Fibroblast of the aortic adventitia (primary cell): ENCODE measurements at regions not wholly inside any gene's neighbourhood (a gene's known extent, or its start where the extent isn't known, plus 50 kb on each side); places are given as distances from the start of the nearest gene placed in this dataset.

ENCODE experiments used
- DNase-seq: peaks from one replicate; pipeline ENCODE4 v3.0.0-alpha.2; 2010; ENCODE audit warnings: low read depth
- H3K4me3 ChIP-seq: 2 replicates; pipeline ENCODE4 v1.5.1; 2011; ENCODE audit warnings: low read depth, mild to moderate bottlenecking, control low read depth, low read length, moderate library complexity
- CTCF ChIP-seq: IDR thresholded peaks from 2 replicates; pipeline ENCODE4 v1.5.1; 2011; ENCODE audit warnings: mild to moderate bottlenecking, low read length, control low read depth, inconsistent platforms; ENCODE audit not compliant: insufficient read depth

GRCh38 chr14:89613260-89614008, 196.4 kb upstream of the FOXN3 start:
- DNase-seq: no peak
- H3K4me3 ChIP-seq: no peak overlapping the region
- no peak for TF ChIP-seq CTCF

GRCh38 chr14:89609500-89610100, 192.6 kb upstream of the FOXN3 start:
- no peak overlapping the region for H3K4me3 ChIP-seq
- TF ChIP-seq CTCF: no peak
- DNase-seq: no peak

GRCh38 chr14:89607453-89607852, 190.4 kb upstream of the FOXN3 start:
- peak; percentile 15 for DNase-seq
- H3K4me3 ChIP-seq: no peak overlapping the region
- TF ChIP-seq CTCF: no peak

- H3K4me3 ChIP-seq: no peak overlapping the region
- no peak for TF ChIP-seq CTCF
- no peak for DNase-seq
Measured at GRCh38 chr14:89603938-89604480, 187.0 kb upstream of the FOXN3 start.

GRCh38 chr14:89600950-89601826, 184.2 kb upstream of the FOXN3 start:
- peak; percentile 15 for DNase-seq
- no peak for TF ChIP-seq CTCF

GRCh38 chr14:89600029-89600428, 183.0 kb upstream of the FOXN3 start:
- no peak overlapping the region for H3K4me3 ChIP-seq
- DNase-seq: no peak
- no peak for TF ChIP-seq CTCF

More at GRCh38 chr14:89600950-89601826, 184.2 kb upstream of the FOXN3 start:
- H3K4me3 ChIP-seq: no peak overlapping the region
